B cell (primary cell): ENCODE measurements at regions not wholly inside any gene's neighbourhood (a gene's known extent, or its start where the extent isn't known, plus 50 kb on each side); places are given as distances from the start of the nearest gene placed in this dataset.

Source experiments
- ATAC-seq: fragments of 200-7000 bp; cut with Tn5 transposase; one replicate; pipeline ENCODE4 v1.10.0; 2021; ENCODE audit warnings: low read depth, mild to moderate bottlenecking, moderate number of reproducible peaks, moderate library complexity
- CTCF ChIA-PET: fragments of 350-600 bp; sonication (Branson Sonifier 250); formaldehyde crosslinking; loops from one replicate; lab custom pipeline; 2021; ENCODE audit warnings: antibody characterized with exemption, inconsistent platforms; lab: Charles Lee
- POLR2A ChIA-PET: fragments of 350-600 bp; sonication (Branson Sonifier 250); formaldehyde crosslinking; loops from one replicate; lab custom pipeline; 2021; ENCODE audit warnings: antibody characterized with exemption; lab: Charles Lee
- DNase-seq: peaks from one replicate; pipeline ENCODE4 v3.0.0; 2013
- H2AFZ ChIP-seq: 2 replicates; pipeline ENCODE4 v1.6.1; 2012; ENCODE audit warnings: mild to moderate bottlenecking, low read depth, low read length; ENCODE audit not compliant: insufficient read depth, poor library complexity, severe bottlenecking
- H3K27ac ChIP-seq, 2 donors: 1 replicate in 1 of 2; 2 replicates in 1 of 2; pipeline ENCODE4 v1.5.1; 2012 to 2013; ENCODE audit warnings: low read length in 2 of 2, mild to moderate bottlenecking in 2 of 2, moderate library complexity in 1 of 2
- H3K27me3 ChIP-seq, 4 experiments: fragments of 200-600 bp in 1 of 4; sonication (generic) in 1 of 4; replicated peaks in 1 of 4; 1 replicate in 2 of 4; 2 replicates in 2 of 4; pipeline versions ENCODE4 v1.6.1 to v1.7.0; 2013 to 2016; ENCODE audit warnings: low read length in 3 of 4, mild to moderate bottlenecking in 2 of 4, mixed read lengths in 1 of 4, moderate library complexity in 1 of 4; ENCODE audit not compliant: insufficient read depth in 4 of 4, control insufficient read depth in 3 of 4; ENCODE audit errors: control extremely low read depth in 1 of 4
- H3K36me3 ChIP-seq, 2 experiments: replicated peaks in 1 of 2; 1 replicate in 1 of 2; 2 replicates in 1 of 2; pipeline versions ENCODE4 v1.6.1 to v1.7.1; 2013; ENCODE audit warnings: low read length in 1 of 2; ENCODE audit not compliant: insufficient read depth in 2 of 2, control insufficient read depth in 1 of 2; ENCODE audit errors: control extremely low read depth in 1 of 2, extremely low read depth in 1 of 2
- H3K4me1 ChIP-seq, 2 donors: fragments of 200-600 bp in 1 of 2; sonication (generic) in 1 of 2; 1 replicate in 1 of 2; 2 replicates in 1 of 2; pipeline versions ENCODE4 v1.5.1 to v1.6.1; 2013 to 2017; ENCODE audit warnings: low read length in 2 of 2; ENCODE audit not compliant: control insufficient read depth in 2 of 2, insufficient read depth in 2 of 2
- H3K4me2 ChIP-seq: replicated peaks from 2 replicates; pipeline ENCODE3; 2012; ENCODE audit warnings: mild to moderate bottlenecking, low read depth, low read length; ENCODE audit not compliant: poor library complexity, severe bottlenecking
- H3K4me3 ChIP-seq, 5 experiments: fragments of 200-600 bp in 1 of 5; sonication (generic) in 1 of 5; 1 replicate in 3 of 5; 2 replicates in 2 of 5; pipeline versions ENCODE4 v1.5.1 to v1.7.0; 2011 to 2016; ENCODE audit warnings: low read length in 4 of 5, mild to moderate bottlenecking in 4 of 5, low read depth in 2 of 5, control low read depth in 1 of 5, moderate library complexity in 1 of 5; ENCODE audit not compliant: insufficient read depth in 1 of 5; ENCODE audit errors: control extremely low read depth in 1 of 5, extremely low read depth in 1 of 5
- H3K79me2 ChIP-seq: fragments of 200-600 bp; sonication (generic); one replicate; pipeline ENCODE4 v1.6.0; 2016; ENCODE audit warnings: low read length; ENCODE audit not compliant: control insufficient read depth, insufficient read depth
- H3K9ac ChIP-seq: fragments of 200-600 bp; sonication (generic); 2 replicates; pipeline ENCODE4 v1.6.1; 2017; ENCODE audit warnings: mild to moderate bottlenecking, low read length, moderate library complexity
- H3K9me3 ChIP-seq, 3 donors: one replicate each; pipeline versions ENCODE4 v1.6.1 to v1.7.1; 2013; ENCODE audit warnings: low read length in 2 of 3; ENCODE audit not compliant: control insufficient read depth in 2 of 3, insufficient read depth in 1 of 3; ENCODE audit errors: control extremely low read depth in 1 of 3
- H4K20me1 ChIP-seq: 2 replicates; pipeline ENCODE4 v1.6.0; 2012; ENCODE audit warnings: mild to moderate bottlenecking, low read length; ENCODE audit not compliant: insufficient read depth, control insufficient read depth, poor library complexity, severe bottlenecking
- H3K27ac Mint-ChIP-seq: one replicate; pipeline ENCODE4 v1.8.0; 2021; ENCODE audit warnings: mixed read lengths
- H3K27me3 Mint-ChIP-seq: one replicate; pipeline ENCODE4 v1.8.0; 2021; ENCODE audit warnings: mixed read lengths
- H3K4me1 Mint-ChIP-seq: one replicate; pipeline ENCODE4 v1.8.0; 2021; ENCODE audit warnings: mixed read lengths
- H3K4me3 Mint-ChIP-seq: one replicate; pipeline ENCODE4 v1.8.0; 2021; ENCODE audit warnings: mixed read lengths
- H3K9me3 Mint-ChIP-seq: one replicate; pipeline ENCODE4 v1.8.0; 2022; ENCODE audit warnings: mixed read lengths; ENCODE audit not compliant: insufficient read depth
- EZH2 ChIP-seq: IDR thresholded peaks from 2 replicates; pipeline ENCODE4 v1.6.1; 2012; ENCODE audit warnings: borderline replicate concordance, low read depth, mild to moderate bottlenecking, moderate library complexity, low read length; ENCODE audit not compliant: insufficient read depth, poor library complexity, severe bottlenecking
- WGBS: methylation state at CpG from one replicate; pipeline ENCODE4 v1.1.5; 2013; ENCODE audit warnings: missing lambda C conversion rate; ENCODE audit not compliant: insufficient coverage; 5-methylcytosine and 5-hydroxymethylcytosine counted together
- intact Hi-C: fragments of 100-400 bp; cut with micrococcal nuclease; formaldehyde crosslinking; loops from one replicate; pipeline ENCODE4 v1.10.0; 2022
- TF ChIP-seq, protein P1 (sequence below): fragments of 200-600 bp; IDR thresholded peaks from one replicate; pipeline ENCODE4 v1.8.0; 2022; ENCODE audit warnings: antibody characterized with exemption, mild to moderate bottlenecking

DNA sequence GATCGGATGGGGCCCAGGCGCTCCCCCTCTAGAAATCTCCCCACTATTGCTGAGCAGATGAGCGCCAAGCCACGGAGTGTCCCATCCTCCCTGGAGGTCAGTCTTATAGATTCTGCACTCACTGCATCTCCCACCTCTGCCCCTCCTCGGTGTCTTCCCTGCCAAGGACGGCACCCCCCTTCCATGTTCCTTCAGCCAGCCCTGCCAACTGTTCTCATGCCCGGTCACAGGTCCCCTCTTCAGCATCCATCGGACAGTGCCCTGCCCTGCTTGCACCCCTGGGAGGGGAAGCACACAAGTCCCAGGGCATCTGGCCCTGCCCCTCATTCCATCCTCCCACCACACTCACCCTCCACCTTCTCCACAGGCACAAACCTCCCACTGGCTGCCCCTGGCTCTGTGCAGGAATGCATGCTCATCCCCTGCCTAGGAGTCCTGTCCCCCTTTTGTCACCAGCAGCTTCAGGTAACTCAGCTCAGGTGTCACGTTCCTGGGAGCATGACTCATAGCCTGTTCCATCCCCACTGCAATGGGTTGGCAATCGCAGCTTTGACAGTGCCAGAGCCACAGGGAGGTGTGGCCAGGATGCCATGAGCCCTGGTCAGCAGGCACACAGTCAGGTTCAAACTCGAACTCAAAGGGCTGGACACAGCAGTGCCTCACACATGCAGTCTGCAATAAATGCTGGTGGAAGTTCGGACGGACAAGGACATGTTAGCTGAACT lies 234.7 kb upstream of the TCERG1L start:
- ATAC-seq (no peak), DNase-seq (no peak)
- Histone ChIP-seq H3K9me3 (peaks cover 0 to 14% (median 0%) of the 10 kb centered on the region in 3 donors), H3K27me3 (no peaks in the 10 kb centered on the region), H3K4me3 (no peak overlapping the region), H3K4me1 (no peaks in the 10 kb centered on the region), H3K36me3 (no peaks in the 10 kb centered on the region), H2AFZ (no peak overlapping the region), H3K4me2 (no peak overlapping the region), H3K9ac (no peak overlapping the region), H3K27ac (no peak overlapping the region), H4K20me1 (no peaks in the 10 kb centered on the region), H3K79me2 (no peaks in the 10 kb centered on the region)
- no peak overlapping the region for H3K27ac Mint-ChIP-seq
- 79% methylated on average over 13 of the region's 13 CpGs for WGBS
- no peak overlapping the region for H3K4me3 Mint-ChIP-seq
- H3K27me3 Mint-ChIP-seq, result peaks cover 6% of the 10 kb centered on the region
- POLR2A ChIA-PET, result no interaction called here
- intact Hi-C loops, result no loop called here
- H3K4me1 Mint-ChIP-seq, result no peaks in the 10 kb centered on the region
- peaks cover 3% of the 10 kb centered on the region for H3K9me3 Mint-ChIP-seq
- no peak for TF ChIP-seq EZH2
- TF ChIP-seq, protein P1, sequence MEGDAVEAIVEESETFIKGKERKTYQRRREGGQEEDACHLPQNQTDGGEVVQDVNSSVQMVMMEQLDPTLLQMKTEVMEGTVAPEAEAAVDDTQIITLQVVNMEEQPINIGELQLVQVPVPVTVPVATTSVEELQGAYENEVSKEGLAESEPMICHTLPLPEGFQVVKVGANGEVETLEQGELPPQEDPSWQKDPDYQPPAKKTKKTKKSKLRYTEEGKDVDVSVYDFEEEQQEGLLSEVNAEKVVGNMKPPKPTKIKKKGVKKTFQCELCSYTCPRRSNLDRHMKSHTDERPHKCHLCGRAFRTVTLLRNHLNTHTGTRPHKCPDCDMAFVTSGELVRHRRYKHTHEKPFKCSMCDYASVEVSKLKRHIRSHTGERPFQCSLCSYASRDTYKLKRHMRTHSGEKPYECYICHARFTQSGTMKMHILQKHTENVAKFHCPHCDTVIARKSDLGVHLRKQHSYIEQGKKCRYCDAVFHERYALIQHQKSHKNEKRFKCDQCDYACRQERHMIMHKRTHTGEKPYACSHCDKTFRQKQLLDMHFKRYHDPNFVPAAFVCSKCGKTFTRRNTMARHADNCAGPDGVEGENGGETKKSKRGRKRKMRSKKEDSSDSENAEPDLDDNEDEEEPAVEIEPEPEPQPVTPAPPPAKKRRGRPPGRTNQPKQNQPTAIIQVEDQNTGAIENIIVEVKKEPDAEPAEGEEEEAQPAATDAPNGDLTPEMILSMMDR, result no peak
- CTCF ChIA-PET, result no interaction called here

- Mint-ChIP-seq H3K4me1 (no peaks in the 10 kb centered on the region), H3K4me3 (no peak overlapping the region), H3K27me3 (peaks cover 6% of the 10 kb centered on the region), H3K27ac (no peak overlapping the region), H3K9me3 (peaks cover under 1% of the 10 kb centered on the region)
- no peaks in the 10 kb centered on the region for H3K36me3 ChIP-seq
- no peak overlapping the region for H3K4me2 ChIP-seq
- intact Hi-C loops, result no loop called here
- H3K27me3 ChIP-seq, result no peaks in the 10 kb centered on the region
- H4K20me1 ChIP-seq, result no peaks in the 10 kb centered on the region
- DNase-seq (no peak), ATAC-seq (no peak)
- no peak for TF ChIP-seq EZH2
- TF ChIP-seq, protein P1, result no peak
- H2AFZ ChIP-seq, result no peak overlapping the region
- H3K4me3 ChIP-seq, result no peak overlapping the region
- WGBS, result 85% methylated on average over 7 of the region's 8 CpGs
- POLR2A ChIA-PET, result no interaction called here
- H3K79me2 ChIP-seq, result no peaks in the 10 kb centered on the region
- CTCF ChIA-PET, result no interaction called here
- no peak overlapping the region for H3K27ac ChIP-seq
- no peak overlapping the region for H3K9ac ChIP-seq
- H3K4me1 ChIP-seq, result no peaks in the 10 kb centered on the region
- peaks cover 0 to 13% (median 0%) of the 10 kb centered on the region in 3 donors for H3K9me3 ChIP-seq
These were observed 235.7 kb upstream of the TCERG1L start for GRCh38 chr10:131547129-131547799.
